ENCODE measurements at regions not wholly inside any gene's neighbourhood (a gene's known extent, or its start where the extent isn't known, plus 50 kb on each side); places are given as distances from the start of the nearest gene placed in this dataset.

DNA sequence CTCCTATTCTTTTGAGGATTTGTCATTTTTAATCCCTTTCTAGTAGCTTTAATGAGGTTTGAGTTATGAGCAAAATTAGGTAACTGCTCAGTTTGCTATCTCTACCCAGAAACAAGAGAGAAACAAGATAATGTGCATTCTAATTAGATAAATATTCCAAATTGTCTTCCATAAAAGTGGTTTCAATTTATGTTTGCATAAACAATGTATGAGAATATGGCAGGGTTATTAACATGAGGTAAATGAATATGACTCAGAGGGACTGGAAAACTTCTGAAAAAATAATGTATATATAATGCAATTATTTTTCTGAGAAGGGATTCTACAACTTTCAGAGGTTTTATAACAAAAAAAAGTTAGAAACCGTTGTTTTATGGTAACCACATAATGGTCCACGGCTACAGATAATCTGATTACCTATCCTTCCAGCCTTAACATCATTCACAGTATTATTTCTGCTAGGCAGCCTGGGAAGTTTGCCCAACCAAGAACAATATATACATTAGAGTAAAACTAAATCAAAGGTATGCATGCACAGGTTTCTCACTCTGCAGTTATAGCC lies 101.2 kb downstream of the CRPPA start:
- TF ChIP-seq, protein P1, sequence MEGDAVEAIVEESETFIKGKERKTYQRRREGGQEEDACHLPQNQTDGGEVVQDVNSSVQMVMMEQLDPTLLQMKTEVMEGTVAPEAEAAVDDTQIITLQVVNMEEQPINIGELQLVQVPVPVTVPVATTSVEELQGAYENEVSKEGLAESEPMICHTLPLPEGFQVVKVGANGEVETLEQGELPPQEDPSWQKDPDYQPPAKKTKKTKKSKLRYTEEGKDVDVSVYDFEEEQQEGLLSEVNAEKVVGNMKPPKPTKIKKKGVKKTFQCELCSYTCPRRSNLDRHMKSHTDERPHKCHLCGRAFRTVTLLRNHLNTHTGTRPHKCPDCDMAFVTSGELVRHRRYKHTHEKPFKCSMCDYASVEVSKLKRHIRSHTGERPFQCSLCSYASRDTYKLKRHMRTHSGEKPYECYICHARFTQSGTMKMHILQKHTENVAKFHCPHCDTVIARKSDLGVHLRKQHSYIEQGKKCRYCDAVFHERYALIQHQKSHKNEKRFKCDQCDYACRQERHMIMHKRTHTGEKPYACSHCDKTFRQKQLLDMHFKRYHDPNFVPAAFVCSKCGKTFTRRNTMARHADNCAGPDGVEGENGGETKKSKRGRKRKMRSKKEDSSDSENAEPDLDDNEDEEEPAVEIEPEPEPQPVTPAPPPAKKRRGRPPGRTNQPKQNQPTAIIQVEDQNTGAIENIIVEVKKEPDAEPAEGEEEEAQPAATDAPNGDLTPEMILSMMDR (conservative IDR thresholded peaks at IDR 0.05 in 1 of 2, IDR thresholded peaks at IDR 0.05 in 1 of 2; ENCODE audit: extremely low read depth in 1 of 2, insufficient read depth in 1 of 2, low read depth in 1 of 2, low read length in 2 of 2), result no peak
- no peak for TF ChIP-seq EZH2 (IDR thresholded peaks at IDR 0.05; ENCODE audit: borderline replicate concordance, low read length)
